ENCODE measurements at regions not wholly inside any gene's neighbourhood (a gene's known extent, or its start where the extent isn't known, plus 50 kb on each side); places are given as distances from the start of the nearest gene placed in this dataset.

DNA sequence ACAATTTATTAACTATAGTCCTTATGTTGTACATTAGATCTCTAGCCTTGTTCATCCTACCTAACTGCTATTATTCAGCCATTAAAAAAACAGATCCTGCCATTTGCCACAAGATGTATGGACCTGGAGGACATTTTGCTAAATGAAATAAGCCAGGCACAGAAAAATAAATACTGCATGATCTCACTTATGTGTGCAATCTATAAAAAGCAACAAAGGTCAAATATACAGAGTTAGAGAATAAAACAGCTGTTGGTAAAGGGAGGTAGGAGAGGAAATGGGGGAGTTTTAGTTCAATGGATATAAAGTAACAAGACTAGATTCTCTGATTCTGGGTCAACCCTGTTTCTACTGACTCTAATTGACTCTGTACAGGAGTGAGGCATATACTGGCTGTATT is 103.3 kb upstream of the FAM9C start:
- DNase-seq (ENCODE audit: low read depth) = no peak

GRCh38 chrX:13147147-13147546 is 102.7 kb upstream of the FAM9C start:
- DNase-seq (ENCODE audit: low read depth) = no peak

GRCh38 chrX:13144927-13145655 is 100.7 kb upstream of the FAM9C start:
- DNase-seq (ENCODE audit: low read depth) = no peak

- DNase-seq (ENCODE audit: low read depth) = no peak
Measured at GRCh38 chrX:13142891-13143290, 98.5 kb upstream of the FAM9C start.

GRCh38 chrX:13140007-13140406 is 95.6 kb upstream of the FAM9C start:
- DNase-seq (ENCODE audit: low read depth) = no peak

DNA sequence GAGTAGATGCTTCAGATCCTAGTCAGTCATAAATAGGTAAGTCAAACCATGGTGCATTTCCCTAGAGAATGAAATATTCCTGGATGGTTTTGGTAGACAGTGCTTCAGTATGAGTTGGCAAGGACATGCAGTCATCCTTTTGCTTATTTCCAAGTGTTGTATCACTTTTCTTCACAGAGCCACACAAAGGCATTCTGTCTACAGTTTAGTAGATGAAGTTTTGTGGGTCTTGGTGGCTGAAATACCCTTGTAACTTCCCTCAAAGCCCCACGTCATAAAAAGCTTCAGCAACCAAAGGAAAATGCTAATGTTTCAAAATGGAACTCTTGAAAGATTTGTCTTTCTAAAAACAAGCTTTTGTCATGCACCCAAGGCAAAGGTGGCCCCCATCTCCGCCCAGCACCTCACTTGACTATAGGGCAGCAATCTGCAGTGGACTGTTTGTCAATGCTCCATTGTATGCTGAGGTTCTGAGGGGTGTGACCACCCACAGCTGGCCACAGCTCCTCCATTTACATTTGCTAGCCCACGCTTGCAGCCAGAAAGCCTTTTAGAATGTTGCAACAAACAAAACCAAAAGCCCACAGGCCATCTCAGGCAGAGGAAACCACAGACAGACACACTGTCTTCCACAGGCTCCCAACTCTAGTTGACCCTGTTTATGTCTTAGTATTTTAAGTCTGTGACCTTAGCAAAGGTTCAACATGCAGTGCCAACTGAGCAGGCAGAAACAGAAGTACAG is 87.1 kb upstream of the FAM9C start:
- DNase-seq (ENCODE audit: low read depth) = no peak

- DNase-seq (ENCODE audit: low read depth) = no peak
Measured at GRCh38 chrX:13130816-13131215, 86.4 kb upstream of the FAM9C start.

DNA sequence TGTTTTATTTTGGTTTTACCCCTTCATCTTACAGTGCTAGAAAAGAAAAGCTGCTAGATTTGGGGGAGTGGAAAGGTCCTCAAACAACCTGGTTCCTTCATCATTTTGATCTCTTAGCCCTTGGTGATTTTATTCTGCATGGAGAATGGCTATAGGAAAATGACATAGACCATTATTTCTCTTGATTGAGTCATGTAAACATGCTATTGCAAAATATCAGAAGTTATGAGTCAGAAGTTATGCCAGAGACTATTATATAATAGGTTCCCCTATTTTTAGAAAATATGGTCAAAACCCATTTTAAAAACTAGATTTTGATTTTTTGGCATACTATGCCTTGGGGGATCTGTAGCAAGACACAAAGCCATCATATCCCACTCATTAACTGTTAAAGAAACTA is 83.7 kb upstream of the FAM9C start:
- no peak for DNase-seq (ENCODE audit: low read depth)

DNA sequence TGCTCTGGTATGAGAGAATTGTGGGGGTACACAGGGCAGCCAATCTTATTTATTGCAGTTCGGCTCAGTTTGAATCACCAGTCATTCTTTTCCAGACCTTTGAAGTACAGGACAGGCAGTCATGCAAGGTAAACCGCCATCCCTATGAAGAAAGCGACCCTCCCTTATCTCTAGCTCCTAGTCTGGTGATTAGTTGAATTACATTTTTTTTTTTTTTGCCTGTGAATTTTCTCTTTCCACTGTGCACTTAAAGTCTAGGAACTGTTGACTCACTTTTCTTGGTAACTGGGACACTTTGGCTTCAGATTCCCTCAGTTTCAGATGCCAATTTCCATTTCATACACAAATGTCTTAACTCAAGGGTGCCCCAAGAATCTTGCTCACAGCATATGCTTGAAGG is 82.4 kb upstream of the FAM9C start:
- DNase-seq (ENCODE audit: low read depth) = no peak

DNA sequence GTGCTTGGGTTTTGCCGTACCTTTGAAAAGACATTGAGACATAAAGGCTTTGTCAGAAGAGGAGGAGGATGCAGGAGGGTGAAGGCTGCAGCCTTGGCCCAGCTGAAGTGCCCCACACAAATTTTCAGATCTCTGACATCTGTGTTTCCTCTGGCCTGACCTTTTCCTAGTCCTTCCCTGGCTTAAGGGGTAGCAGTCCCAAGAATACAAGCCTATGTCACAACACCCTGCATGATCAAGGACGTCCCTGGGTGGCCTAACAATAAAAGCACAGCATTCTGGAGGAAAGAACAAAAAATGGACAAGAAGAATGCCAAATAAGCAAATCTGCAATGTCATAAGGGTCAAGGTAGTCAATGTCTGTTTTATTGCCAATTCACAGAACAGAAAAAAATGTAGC is 80.8 kb upstream of the FAM9C start:
- DNase-seq (ENCODE audit: low read depth) = no peak

DNA sequence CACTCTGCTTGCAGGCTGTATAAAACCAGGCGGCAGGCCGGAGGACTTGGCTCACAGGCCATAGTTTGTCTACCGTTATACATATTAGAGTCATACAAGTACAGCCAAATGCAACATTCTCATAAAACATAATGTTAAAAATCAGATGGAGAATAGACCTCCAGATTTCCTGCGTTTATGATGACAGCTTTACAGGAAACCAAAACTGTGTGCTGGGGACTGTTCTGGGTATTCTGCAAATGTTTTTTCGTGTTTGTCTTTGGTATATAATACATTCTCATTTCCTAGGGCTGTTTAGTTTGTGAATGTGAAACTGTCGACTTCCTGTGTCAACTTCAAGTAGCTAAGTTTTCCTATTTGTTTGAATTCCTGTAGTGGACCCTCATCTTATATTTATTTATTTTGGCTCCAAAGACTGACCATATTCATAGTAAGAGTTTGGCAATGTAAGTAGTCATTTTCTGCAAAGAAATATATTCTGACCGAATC is 79.5 kb upstream of the FAM9C start:
- DNase-seq (ENCODE audit: low read depth) = no peak

GRCh38 chrX:13123247-13123856 is 78.9 kb upstream of the FAM9C start:
- DNase-seq (ENCODE audit: low read depth) = no peak

GRCh38 chrX:13121020-13121555 is 76.7 kb upstream of the FAM9C start:
- DNase-seq (ENCODE audit: low read depth) = no peak

- DNase-seq (ENCODE audit: low read depth) = no peak
Measured at GRCh38 chrX:13120017-13120416, 75.6 kb upstream of the FAM9C start.

DNA sequence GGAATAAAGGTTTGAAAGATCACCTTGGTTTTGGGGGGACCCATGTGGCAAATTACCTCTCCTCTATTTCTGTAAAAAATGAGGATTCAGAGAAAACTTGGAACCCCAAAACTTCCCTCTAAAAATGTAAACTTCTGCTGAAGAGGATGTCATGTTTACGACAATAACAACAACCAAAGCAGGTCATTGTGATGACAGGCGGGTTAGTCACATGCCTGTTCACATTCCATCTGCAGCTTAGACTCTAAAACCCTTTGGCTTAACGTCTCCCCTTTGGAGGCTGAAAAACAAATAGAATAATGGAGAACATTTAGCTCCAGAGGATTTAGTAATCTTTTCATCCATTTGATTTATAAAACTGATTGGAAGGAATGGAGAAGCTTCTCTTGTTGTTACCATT is 75.0 kb upstream of the FAM9C start:
- DNase-seq (ENCODE audit: low read depth) = no peak

DNA sequence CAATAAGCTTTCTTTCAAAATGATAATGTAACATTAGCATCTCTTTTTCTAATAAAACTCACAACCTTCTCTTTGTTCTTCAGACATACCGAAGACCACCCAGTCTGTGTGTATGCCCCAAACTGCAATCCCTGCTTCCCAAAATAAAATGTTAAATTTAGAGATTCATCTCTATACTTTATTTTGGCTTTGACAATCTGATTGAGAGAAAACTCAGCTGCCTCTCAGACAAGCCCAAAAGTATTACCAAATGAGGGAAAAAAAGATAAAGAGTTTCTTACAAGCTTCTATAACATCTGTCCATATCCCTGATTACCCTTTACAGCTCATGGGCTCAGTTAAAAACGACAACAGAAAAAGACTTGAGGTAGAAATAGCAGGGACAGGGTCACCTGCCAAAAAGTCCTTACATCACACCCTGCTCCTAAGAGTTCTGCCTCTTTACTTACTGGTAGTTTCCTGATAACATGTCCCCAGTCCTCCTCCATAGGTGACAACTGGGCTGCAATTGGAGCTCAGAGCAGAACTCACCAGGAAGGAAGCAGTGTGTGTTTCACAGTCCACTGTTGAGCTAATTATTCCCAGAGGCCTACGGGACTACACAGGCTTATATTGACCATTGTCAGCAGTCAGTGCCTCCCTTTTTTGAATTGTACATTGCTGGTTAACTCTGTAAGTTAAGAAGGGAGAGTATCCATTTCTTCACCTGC is 70.9 kb upstream of the FAM9C start:
- no peak for DNase-seq (ENCODE audit: low read depth)

- DNase-seq (ENCODE audit: low read depth) = no peak
Measured at GRCh38 chrX:13112499-13112898, 68.1 kb upstream of the FAM9C start.

DNA sequence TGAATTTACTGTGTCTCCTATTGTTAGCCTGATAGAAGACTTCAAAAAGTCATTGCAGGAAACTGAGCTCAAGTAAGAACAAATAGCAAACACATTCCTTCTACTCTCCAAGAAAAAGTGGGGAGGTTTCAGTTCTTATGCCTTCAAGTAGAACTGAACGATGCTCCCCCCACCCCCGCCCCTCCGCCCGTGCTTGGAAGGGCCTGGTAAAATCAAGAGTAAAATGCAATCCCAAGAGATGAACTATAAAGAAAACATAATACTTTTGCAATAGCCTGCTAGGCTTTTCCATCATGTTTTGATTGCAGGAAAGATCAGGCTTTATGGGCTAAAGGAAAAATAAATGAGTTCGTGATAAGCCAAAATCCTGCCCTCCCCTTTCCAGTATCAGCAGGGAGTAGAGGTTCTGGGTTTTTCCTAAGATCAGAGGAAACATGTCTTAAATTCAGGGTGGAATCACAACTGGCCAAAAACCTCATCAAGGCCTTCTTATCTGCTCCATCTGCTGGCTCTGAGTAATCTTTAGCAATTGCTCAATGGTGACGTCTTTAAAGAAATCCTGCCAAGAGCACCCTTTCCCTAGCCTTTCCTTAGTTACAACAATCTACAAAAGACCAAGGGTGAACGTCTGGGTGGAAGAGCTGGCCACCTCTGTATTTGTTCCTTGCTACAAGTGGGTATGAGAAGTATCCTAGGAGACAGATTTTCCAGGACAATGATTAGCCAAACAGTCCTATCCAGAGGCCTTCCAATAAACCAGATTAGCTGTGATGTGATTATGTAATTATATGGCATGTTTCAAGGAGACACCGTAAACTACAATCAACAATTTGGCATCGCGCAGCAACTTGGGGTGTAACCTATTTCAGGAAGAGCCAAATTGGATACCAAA is 66.3 kb upstream of the FAM9C start:
- DNase-seq (ENCODE audit: low read depth) = no peak

DNA sequence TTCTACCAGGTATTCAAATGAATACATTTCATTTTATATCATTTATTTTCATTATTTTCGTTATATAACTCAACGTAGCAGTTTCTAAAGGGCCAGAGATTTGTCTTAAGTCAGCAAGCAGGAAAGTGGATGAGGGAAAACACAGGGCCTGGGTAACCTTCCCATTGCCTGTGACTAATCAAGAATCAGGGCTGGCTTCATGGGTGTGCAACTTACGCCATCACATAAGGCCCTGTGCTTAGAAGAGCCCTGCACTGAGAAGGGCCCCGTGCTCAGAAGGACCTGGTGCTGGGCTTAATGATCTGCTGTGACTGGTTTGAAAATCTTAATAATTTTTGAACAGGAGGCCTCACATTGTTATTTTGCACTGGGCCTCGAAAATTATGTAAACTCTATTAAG is 65.4 kb upstream of the FAM9C start:
- no peak for DNase-seq (ENCODE audit: low read depth)

- DNase-seq (ENCODE audit: low read depth) = no peak
Measured at GRCh38 chrX:13103914-13104274, 59.5 kb upstream of the FAM9C start.

DNA sequence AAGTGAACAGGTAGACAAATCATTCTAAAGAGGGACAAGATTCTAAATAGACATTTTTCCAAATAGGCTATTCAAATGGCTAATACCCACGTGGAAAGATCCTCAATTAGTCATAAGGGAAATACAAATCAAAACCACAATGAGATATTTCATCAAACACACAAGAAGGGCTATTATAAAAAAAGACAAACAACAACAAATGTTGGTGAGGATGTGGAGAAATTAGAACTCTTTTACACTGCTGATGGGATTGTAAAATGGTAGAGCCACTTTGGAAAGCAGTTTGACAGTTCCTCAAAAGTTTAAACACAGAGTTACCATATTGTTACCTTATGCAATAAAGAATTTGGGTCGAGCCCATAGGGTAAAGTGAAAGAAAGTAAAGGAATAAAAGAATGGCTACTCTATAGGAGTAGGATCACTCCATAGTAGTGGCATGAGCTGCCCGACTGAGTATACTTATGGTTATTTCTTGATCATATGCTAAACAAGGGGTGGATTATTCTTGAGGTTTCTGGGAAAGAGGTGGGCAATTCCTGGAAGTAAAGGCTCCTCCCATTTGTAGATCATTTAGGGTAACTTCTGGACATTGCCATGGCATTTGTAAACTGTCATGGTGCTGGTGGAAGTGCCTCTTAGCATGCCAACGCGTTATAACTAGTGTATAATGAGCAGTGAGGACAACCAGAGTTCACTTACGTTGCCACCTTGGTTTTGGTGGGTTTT is 58.9 kb upstream of the FAM9C start:
- no peak for DNase-seq (ENCODE audit: low read depth)

All from stimulated activated CD4-positive, alpha-beta T cell treated with anti-CD3 and anti-CD28 coated beads, Interleukin-2, amount 100 ng/mL, for 4 hours (primary cell).